Left lung (tissue), 4 donors: ENCODE measurements at regions not wholly inside any gene's neighbourhood (a gene's known extent, or its start where the extent isn't known, plus 50 kb on each side); places are given as distances from the start of the nearest gene placed in this dataset.

ENCODE experiments used
- ATAC-seq: fragments of 200-7000 bp; cut with Tn5 transposase; one replicate; pipeline ENCODE4 v1.9.1; 2020; ENCODE audit warnings: moderate library complexity
- DNase-seq, 4 donors: peaks; one replicate each; pipeline ENCODE4 v3.0.0-alpha.2; 2013 to 2020
- H3K27ac ChIP-seq, 2 donors: fragments of 200-600 bp; sonication (generic) in 1 of 2; one replicate each; pipeline versions ENCODE4 v1.5.0 to v1.8.0; 2020 to 2021
- H3K27me3 ChIP-seq, 2 donors: fragments of 200-600 bp; sonication (generic) in 1 of 2; one replicate each; pipeline versions ENCODE4 v1.5.0 to v1.8.0; 2020 to 2021
- H3K36me3 ChIP-seq, 2 donors: fragments of 200-600 bp; sonication (generic) in 1 of 2; one replicate each; pipeline versions ENCODE4 v1.5.0 to v1.8.0; 2020 to 2021
- H3K4me1 ChIP-seq, 2 donors: fragments of 200-600 bp; one replicate each; pipeline ENCODE4 v1.8.0; 2021
- H3K4me3 ChIP-seq, 2 donors: fragments of 200-600 bp; sonication (generic) in 1 of 2; one replicate each; pipeline versions ENCODE4 v1.5.0 to v1.8.0; 2020 to 2021; ENCODE audit warnings: mild to moderate bottlenecking in 1 of 2
- H3K9me3 ChIP-seq, 2 donors: fragments of 200-600 bp; sonication (generic) in 1 of 2; one replicate each; pipeline versions ENCODE4 v1.5.0 to v1.8.0; 2020 to 2021
- intact Hi-C, 2 donors: fragments of 100-400 bp; cut with DNase I; formaldehyde crosslinking; loops; one replicate each; pipeline versions ENCODE4 v1.11.2 to v1.14.2; 2022
- TF ChIP-seq, protein P1 (sequence below), 2 donors: fragments of 200-600 bp; sonication (generic) in 1 of 2; IDR thresholded peaks; one replicate each; pipeline versions ENCODE4 v1.5.0 to v1.8.0; 2021; ENCODE audit warnings: antibody characterized with exemption in 2 of 2
- donor health status: DM: no; HTN: yes; CAD: no.
- donor health status: DM: no; HTN: no; CAD: no.

DNA sequence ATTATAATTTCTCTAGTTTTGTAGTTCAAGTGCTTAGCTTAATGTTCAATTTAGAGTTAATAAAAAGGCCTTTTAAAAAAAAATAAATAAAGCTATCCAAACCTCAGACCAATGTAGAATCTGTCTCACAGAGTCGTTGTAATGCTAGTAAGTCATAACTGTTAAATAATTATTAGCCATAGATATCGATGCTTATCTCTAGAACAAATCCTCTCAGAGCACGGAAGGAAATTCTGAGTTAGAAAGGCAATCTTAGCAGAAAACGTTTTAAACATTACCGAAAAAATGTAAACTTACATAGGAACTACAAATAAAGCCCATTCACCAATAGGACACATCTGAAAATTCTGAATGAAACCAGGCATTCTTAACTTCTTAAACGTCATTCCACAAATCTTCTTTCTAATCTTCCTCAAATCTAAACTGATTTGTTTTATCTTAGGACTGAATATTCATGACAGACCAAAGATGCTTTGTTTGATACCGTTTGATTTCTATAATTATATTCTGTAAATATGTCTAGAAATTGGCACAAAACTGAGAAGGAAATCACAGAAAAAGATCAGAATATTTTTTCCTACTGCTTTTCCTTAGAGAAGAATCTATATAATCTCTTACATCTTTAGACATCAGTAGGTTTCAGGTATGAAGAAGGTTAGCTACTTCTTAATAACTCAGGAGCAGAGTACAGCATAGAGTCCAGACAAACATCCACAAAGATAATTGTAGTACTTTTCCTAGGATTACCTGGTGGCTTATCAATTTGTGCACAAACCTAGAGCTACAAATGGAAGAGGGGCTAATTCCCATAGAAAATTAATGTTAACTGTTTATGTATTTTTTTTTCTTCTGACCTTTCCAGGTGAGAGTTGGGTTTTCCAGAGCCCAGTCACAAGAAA, 140.7 kb downstream of the BTC start:
- TF ChIP-seq, protein P1, sequence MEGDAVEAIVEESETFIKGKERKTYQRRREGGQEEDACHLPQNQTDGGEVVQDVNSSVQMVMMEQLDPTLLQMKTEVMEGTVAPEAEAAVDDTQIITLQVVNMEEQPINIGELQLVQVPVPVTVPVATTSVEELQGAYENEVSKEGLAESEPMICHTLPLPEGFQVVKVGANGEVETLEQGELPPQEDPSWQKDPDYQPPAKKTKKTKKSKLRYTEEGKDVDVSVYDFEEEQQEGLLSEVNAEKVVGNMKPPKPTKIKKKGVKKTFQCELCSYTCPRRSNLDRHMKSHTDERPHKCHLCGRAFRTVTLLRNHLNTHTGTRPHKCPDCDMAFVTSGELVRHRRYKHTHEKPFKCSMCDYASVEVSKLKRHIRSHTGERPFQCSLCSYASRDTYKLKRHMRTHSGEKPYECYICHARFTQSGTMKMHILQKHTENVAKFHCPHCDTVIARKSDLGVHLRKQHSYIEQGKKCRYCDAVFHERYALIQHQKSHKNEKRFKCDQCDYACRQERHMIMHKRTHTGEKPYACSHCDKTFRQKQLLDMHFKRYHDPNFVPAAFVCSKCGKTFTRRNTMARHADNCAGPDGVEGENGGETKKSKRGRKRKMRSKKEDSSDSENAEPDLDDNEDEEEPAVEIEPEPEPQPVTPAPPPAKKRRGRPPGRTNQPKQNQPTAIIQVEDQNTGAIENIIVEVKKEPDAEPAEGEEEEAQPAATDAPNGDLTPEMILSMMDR (IDR thresholded peaks at IDR 0.05): no peak
- Histone ChIP-seq H3K4me1 (peaks cover 0 to 3% of the 10 kb centered on the region in 2 donors), H3K4me3 (no peak overlapping the region), H3K36me3 (no peaks in the 10 kb centered on the region), H3K9me3 (no peaks in the 10 kb centered on the region), H3K27me3 (no peaks in the 10 kb centered on the region), H3K27ac (no peak overlapping the region)
- no peak for DNase-seq
- intact Hi-C loops: no loop called here
- no peak for ATAC-seq

DNA sequence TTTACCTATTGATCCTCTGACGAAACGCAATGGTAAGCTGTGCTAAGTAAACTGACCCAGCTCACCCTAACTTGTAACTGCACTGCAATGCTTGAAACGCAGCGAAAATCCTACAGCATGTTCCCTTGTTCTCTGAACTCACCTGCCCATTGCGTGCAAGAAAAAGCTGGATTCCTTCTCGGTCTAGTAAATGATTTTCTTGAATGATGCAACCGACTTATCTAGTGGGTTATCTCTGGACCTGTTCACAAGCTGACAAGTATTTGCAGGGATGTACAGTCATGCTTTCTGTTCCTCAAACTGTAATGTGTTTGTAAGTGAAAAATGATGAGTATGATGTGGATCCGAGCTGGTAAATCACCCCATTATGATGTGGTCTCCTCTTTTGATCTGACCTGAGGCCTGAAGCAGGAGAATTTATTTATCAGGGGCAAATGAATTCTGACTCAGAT, 140.1 kb downstream of the BTC start:
- H3K4me3 ChIP-seq: no peak overlapping the region
- no peak for ATAC-seq
- H3K27me3 ChIP-seq: no peaks in the 10 kb centered on the region
- peaks cover 0 to 8% of the 10 kb centered on the region in 2 donors for H3K4me1 ChIP-seq
- H3K27ac ChIP-seq: no peak overlapping the region
- DNase-seq: no peak
- no peaks in the 10 kb centered on the region for H3K9me3 ChIP-seq
- no peaks in the 10 kb centered on the region for H3K36me3 ChIP-seq
- intact Hi-C loops: no loop called here
- TF ChIP-seq, protein P1 (IDR thresholded peaks at IDR 0.05): no peak

DNA sequence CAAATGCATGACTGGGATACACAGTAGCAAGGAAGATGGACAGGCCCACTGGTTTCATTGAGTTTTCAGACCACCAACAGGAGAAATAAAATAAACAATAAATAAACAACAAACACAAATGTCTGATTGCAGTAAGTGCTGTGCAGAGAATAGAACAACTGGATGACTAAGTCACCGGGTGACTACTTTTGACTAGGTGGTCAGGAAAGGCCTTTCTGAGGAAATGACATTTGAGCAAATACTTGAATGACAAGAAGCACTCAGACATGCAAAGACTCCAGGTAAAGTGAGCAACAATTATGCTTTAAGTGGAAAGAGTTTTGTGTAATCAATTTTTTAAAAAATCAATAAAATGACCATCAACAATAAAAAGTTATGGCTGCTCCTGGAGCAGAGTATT, 137.7 kb downstream of the BTC start:
- Histone ChIP-seq H3K4me3 (no peak overlapping the region), H3K36me3 (no peaks in the 10 kb centered on the region), H3K27me3 (no peaks in the 10 kb centered on the region), H3K4me1 (peaks cover 5 to 24% of the 10 kb centered on the region in 2 donors), H3K9me3 (no peaks in the 10 kb centered on the region), H3K27ac (no peak overlapping the region)
- DNase-seq (no peak), ATAC-seq (peak; percentile 63)
- intact Hi-C loops: no loop called here
- TF ChIP-seq, protein P1 (IDR thresholded peaks at IDR 0.05): no peak

DNA sequence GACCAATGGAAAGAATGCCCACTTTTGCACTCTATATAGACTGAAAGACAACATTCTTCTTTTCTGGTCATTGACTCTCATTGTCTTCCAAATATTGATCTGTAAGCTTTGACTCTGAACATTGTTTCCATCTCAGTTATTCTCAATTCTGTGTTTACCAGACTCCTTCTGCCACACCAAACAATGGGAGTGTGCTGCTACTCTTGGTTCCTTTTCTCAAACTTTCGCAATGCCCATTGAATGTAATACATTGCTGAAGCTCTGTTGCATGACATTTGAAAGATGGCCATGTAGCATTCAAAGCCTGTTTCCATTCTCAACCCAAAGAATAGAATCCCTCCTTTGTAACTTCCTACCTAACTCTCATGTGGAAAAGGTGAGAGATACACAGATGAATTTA, 136.2 kb downstream of the BTC start:
- H3K9me3 ChIP-seq: no peaks in the 10 kb centered on the region
- DNase-seq: no peak
- H3K27me3 ChIP-seq: no peaks in the 10 kb centered on the region
- intact Hi-C loops: no loop called here
- TF ChIP-seq, protein P1 (IDR thresholded peaks at IDR 0.05): no peak
- peaks cover 5 to 24% of the 10 kb centered on the region in 2 donors for H3K4me1 ChIP-seq
- no peak for ATAC-seq
- no peak overlapping the region for H3K27ac ChIP-seq
- H3K4me3 ChIP-seq: no peak overlapping the region
- no peaks in the 10 kb centered on the region for H3K36me3 ChIP-seq

DNA sequence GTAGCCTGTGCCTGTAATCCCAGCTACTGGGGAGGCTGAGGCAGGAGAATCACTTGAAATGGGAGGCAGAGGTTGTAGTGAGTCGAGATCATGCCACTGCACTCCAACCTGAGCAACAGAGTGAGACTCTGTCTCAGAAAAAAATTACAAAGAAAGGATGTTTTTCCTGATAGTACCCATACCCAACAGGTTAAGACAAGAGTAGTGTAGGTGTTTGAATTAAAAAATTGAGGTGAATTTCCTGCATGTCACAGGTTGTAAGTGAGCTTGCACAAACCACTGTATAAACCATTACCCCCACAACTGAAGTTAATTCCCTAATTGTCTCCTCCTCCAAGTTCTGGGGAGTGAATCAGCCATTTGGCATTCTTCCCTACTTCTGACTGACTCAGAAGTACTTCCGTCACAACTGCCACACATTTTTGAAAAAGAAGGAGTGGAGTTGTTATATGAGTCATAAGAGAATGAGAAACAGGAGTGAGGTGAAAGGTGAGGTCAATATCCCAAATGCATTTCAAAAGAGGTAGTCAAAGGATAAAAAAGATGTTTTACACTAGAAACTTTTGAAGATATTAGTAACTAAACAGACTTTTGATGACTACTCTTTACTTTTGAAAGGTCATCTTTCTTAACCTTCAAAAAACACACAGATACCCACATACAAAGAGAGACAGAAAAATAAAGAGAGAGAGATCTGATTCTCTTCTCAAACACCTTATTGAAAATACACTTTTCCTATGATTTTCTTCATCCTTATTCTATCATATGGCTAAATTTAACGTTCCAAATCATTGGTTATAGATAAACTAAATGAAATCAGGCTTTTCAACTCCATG, 134.5 kb downstream of the BTC start:
- peak overlapping the region; percentile 24 to 46 for H3K27ac ChIP-seq
- no peaks in the 10 kb centered on the region for H3K9me3 ChIP-seq
- no peak overlapping the region for H3K4me3 ChIP-seq
- H3K4me1 ChIP-seq: peaks cover 5 to 20% of the 10 kb centered on the region in 2 donors
- TF ChIP-seq, protein P1 (IDR thresholded peaks at IDR 0.05): no peak
- intact Hi-C loops: no loop called here
- H3K27me3 ChIP-seq: no peaks in the 10 kb centered on the region
- DNase-seq (peak in 1 of 4 donors; percentile 28), ATAC-seq (peak; percentile 81)
- no peaks in the 10 kb centered on the region for H3K36me3 ChIP-seq
